ENCODE measurements at regions not wholly inside any gene's neighbourhood (a gene's known extent, or its start where the extent isn't known, plus 50 kb on each side); places are given as distances from the start of the nearest gene placed in this dataset.

DNA sequence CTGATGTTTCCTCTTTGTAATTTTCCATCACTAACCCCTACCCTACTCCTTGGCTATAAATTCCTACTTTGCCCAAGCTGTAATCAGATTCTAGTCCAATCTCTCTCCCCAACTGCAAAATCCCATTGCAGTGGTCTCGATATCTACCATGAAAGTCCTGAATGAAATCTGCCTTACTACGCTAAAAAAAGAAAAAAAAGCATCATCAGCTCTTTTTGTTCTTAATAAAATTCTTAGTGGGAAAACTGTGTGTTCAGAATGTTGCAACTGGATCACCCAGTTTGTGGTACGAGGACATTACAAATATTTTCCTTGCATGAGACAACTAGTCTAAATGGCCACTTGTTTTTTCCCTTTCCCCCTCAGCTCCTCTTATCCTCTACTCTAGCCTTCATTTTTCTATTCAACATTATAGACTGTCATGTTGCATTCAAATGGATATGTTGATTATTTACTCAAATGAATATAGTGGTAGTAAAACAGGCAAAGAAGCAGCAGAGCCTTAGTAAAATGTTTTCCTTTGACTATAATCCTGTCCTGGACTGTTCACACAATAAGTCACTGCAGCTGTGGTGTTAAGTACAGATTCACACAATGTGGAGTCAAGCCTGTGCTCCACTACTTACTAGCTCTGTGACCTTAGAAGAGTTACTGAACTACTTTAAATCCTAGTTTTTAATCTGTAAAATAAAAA, 527.1 kb upstream of the MARCKS start:
- TF ChIP-seq CTCF (IDR thresholded peaks at IDR 0.05) (no peak), POLR2A (IDR thresholded peaks at IDR 0.05) (no peak)
